GM20431 (cell line): ENCODE measurements at regions not wholly inside any gene's neighbourhood (a gene's known extent, or its start where the extent isn't known, plus 50 kb on each side); places are given as distances from the start of the nearest gene placed in this dataset.

Experiments used
- in situ Hi-C: fragments of 300-500 bp; cut with MseI, MboI; formaldehyde crosslinking; loops from one replicate; pipeline ENCODE4 v1.15.0; 2020; ENCODE audit warnings: low sequenced_read_pairs; ENCODE audit not compliant: unreplicated experiment

DNA sequence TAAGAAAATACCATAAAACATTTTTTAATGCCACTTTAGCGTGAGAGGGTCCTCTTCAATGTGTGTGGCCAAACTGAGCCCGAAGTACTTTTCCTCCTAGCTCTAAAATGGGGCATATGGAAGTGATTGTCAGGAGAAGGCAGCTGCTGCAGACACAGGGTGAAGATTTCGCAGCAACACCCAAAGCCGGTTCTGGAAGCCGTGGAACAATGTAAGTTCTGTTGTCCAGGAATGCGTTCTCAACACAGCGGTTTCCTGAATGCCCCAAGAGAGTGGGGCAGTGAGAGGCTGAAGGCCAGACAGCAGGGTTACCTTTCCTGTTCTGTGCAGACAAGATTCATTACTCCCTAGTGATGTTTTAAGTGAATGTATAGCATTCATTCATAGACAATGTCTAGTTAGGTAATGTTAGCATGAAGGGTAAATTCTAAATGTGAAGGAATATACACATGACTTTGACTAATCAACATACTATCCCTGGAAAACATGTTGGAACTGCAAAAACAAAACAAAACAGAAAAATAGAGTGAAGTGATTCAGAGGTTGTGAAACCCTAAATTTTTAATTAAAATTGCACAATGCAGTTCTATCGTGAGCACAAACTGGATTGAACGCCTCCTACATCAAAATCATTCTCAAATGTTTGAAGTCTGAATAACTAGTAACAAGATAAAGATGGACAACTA, 197.0 kb upstream of the SEMA6A start:
- in situ Hi-C loops = loop anchor here (25.0 kb wide), 1 partner anchor 184 kb away; no protein-coding TSS in a partner anchor

DNA sequence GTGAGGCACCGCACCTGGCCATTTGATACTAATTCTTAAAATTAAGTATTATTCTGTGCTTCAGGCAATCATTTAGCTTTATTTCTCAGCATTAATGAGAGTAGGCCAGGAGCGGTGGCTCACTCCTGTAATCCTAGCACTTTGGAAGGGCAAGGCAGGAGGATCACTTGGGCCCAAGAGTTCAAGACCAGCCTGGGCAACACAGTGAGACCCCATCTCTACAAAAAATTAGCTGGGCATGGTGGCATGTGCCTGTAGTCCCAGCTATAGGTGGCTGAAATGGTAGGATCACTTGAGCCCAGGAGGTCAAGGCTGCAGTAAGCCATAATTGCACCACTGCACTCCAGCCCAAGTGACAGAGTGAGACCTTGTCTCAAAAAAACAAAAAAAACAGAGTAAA, 195.3 kb upstream of the SEMA6A start:
- in situ Hi-C loops = loop anchor here (25.0 kb wide), 1 partner anchor 183 kb away; no protein-coding TSS in a partner anchor

DNA sequence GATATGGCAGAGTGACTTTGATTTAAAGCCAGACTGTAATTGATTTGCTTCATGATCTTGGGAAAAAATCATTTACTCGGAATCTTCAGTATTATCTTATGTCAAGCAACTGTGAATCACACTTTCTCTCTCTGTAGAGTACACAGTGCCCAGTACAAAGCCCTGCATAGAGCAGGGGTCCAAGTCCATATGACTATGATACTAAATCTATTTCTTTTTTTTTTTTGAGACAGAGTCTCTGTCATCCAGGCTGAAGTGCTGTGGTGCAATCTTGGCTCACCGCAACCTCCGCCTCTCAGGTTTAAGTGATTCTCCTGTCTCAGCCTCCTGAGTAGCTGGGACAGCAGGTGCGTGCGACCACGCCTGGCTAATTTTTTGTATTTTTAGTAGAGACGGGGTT, 194.8 kb upstream of the SEMA6A start:
- in situ Hi-C loops = loop anchor here (25.0 kb wide), 1 partner anchor 182 kb away; no protein-coding TSS in a partner anchor

DNA sequence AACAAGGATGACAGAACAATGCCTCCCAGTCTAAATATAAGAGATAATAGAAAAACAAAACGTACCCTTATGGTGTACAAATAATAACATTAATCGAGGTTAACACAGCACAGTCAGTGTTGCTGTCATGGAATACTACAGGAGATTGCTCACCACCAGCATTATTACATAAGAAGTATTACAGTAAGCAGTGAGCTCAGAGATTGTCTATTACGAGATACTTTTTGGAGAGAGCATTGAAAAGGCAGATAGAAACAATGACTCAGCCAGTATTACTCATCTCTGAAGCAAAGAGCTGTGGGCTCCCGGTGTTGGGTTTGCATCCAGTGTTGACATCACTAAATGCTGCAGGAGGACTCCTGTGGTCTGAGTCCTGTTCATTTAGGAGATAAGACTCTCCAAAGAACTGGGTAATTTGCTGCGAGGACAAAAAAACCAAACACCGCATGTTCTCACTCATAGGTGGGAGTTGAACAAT, 191.9 kb upstream of the SEMA6A start:
- in situ Hi-C loops = loop anchor here (25.0 kb wide), 1 partner anchor 179 kb away; no protein-coding TSS in a partner anchor

DNA sequence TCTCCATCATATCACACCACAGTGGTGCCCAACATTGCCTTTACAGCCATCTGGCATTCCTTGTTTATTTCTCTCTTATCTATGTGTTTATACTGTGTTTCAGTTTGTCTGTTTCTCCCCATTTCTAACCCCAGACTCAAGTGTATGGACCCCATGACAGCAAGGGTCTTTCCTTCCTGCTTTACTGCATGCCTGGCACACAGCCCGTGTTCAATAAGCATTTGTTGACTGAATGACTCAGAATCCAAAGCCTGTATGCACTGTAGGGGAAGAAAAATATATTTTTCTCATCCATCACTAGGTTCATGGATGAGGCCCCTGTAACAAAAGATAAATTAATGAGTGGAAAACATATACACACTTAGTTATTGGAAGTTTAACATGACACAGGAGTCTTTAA, 190.8 kb upstream of the SEMA6A start:
- in situ Hi-C loops = loop anchor here (25.0 kb wide), 1 partner anchor 178 kb away; no protein-coding TSS in a partner anchor

DNA sequence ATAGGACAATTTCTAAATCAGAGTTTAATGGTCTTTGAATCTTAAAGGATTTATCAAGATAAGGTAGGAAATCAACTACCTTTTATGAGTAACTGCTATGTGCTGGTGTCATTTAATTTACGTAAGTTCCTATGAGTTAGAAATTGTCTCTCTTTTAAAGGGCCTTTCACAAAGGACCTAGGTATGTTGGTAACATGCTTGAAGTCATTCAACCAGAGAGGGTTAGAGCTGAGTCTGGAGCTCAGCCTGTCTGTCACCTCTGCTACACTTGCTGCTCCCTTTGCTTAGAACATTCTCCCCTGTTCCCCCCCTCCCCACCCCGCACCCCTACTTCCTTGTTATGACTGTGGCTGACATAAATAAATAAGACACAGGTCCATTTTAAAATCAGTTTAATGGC, 190.3 kb upstream of the SEMA6A start:
- in situ Hi-C loops = loop anchor here (25.0 kb wide), 1 partner anchor 178 kb away; no protein-coding TSS in a partner anchor

DNA sequence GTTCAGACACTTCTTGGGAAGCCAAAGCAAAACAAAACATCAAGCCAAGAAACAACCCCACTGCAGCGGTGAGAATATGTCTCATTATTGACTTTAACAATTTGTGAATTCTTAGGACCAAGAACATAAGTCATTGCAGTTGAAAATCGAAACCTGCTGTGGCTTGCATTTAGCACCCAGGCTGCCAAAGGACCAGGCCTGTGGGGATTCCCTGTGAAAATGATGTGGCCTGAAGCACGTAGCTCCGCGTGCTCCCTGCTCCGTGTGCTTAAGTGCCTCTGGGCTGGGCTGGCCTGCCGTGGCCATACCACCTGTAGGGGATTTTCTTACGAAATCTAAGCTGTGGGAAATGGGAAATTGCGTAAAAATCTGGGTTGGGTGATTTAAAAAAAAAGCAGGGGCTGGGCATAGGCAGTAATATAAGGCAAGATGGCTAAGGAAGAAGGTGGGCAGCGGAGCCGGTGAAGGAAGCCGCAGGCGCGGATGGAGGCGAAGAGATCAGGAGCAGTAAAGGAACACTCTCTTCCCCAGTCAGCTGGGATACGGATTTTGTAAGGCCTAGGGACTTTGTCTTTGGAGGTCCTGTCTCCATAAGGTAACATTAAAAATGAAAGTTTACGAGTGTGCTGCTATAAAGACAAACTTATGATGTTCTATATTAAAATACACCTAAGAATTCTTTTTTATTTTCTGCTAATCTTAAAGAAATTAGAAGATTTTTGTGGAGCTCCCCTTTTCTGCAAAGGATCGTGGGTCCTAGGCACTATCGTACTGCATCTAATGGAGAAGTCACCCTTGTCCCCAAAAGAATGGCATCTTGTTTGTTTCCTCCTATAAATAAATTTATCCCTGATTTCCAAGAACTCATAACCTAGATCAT, 189.6 kb upstream of the SEMA6A start:
- in situ Hi-C loops = loop anchor here (25.0 kb wide), 1 partner anchor 177 kb away; no protein-coding TSS in a partner anchor

DNA sequence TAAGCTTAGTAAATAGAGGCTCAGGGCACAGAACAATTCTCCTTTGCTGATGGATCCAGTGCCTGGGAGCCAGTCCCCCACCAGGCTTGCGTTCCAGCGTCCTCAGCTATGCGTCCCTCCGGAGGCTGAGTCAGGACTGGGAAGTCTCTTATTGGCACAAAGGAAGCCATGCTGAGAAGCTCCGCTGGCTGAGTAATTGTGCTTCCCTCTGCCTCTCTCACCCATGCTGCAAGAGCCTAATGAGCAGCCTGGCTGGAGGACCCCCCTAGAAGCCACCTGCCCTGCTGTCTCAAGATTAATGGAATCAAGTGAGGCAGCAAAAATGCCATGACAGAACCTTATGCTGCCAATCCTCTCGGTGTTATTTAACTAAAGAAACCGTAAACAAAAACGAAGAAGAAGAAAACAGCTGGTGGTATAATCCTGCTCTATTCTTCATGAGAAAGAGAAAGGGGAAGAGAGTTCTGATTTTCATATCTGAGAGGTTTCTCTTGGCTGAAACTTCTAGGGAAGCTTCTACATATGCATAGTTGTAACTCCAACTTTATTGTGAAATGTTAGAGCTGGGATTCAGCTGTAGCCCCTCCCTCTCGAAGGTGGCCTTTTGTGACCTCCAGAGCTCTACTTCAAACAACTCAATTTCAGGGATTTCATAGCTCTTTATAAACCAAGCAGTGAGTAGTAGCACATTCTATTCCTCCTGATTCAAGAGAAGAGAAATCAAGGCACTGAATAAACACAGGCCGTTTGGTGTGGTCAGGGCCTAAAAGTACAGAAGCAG, 185.4 kb upstream of the SEMA6A start:
- in situ Hi-C loops = loop anchor here (25.0 kb wide), 1 partner anchor 173 kb away; no protein-coding TSS in a partner anchor

DNA sequence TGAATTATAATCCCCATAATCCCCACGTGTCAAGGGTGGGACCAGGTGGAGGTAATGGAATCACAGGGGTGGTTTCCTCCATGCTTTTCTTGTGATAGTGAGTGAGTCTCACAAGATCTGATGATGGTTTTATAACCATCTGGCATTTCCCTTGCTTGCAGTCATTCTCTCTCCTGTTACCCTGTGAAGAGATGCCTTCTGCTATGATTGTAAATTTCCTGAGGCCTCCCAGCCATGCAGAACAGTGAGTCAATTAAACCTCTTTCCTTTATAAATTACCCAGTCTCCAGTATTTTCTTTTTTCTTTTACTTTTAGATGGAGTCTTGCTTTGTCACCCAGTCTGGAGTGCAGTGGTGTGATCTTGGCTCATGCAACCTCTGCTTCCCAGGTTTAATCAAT, 182.7 kb upstream of the SEMA6A start:
- in situ Hi-C loops = loop anchor here (25.0 kb wide), 1 partner anchor 170 kb away; no protein-coding TSS in a partner anchor

DNA sequence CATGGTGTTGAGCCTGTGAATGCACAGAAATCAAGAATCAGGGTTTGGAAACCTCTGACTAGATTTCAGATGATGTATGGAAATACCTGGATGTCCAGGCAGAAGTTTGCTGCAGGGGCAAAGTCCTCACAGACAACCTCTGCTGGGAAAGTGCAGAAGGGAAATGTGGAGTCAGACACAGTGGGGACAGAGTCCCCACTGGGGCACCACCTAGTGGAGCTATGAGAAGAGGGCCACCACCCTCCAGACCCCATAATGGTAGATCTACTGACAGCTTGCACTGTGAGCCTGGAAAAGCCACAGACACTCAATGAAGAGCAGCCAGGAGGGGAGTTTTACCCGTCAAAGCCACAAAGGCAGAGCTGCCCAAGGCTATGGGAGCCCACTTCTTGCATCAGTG, 181.9 kb upstream of the SEMA6A start:
- in situ Hi-C loops = loop anchor here (25.0 kb wide), 1 partner anchor 169 kb away; no protein-coding TSS in a partner anchor

DNA sequence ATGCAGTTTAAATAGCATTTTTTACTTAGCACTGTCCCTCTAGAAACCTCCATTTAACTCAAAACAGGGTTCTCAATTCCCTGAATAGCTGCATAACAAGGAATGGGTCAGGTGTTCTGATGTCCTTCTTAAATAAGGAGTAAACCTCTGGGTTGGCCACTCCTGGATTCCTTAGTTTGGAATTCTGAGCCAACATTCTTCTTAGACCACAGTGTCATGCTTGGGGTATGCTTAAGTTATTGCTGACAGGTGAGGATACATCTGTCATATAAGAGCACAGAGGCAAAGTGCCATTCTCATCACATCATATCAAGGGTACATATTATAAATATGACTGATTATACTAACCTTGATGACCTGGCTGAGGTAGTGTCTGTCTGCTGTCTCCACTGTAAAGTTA, 179.9 kb upstream of the SEMA6A start:
- in situ Hi-C loops = loop anchor here (25.0 kb wide), 1 partner anchor 167 kb away; no protein-coding TSS in a partner anchor

DNA sequence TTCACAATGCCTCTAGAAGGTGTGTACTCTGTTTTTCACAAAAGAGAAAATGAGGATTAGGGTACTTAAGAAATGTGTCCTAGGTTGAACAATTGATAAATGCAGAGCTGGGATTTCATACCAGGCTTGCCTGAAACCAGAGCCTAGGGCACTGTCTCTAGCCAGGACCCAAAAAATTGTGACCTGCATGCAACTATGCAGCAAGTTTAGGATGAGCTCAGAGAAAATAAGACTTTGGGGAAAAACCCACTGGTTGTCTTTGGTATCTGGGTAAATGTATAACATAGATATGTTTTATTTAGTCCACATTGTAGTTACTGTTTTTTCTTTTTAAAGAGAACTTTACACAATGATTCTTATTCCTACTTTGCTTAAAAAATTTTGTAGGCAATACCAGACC, 177.1 kb upstream of the SEMA6A start:
- in situ Hi-C loops = loop anchor here (25.0 kb wide), 1 partner anchor 164 kb away; no protein-coding TSS in a partner anchor

DNA sequence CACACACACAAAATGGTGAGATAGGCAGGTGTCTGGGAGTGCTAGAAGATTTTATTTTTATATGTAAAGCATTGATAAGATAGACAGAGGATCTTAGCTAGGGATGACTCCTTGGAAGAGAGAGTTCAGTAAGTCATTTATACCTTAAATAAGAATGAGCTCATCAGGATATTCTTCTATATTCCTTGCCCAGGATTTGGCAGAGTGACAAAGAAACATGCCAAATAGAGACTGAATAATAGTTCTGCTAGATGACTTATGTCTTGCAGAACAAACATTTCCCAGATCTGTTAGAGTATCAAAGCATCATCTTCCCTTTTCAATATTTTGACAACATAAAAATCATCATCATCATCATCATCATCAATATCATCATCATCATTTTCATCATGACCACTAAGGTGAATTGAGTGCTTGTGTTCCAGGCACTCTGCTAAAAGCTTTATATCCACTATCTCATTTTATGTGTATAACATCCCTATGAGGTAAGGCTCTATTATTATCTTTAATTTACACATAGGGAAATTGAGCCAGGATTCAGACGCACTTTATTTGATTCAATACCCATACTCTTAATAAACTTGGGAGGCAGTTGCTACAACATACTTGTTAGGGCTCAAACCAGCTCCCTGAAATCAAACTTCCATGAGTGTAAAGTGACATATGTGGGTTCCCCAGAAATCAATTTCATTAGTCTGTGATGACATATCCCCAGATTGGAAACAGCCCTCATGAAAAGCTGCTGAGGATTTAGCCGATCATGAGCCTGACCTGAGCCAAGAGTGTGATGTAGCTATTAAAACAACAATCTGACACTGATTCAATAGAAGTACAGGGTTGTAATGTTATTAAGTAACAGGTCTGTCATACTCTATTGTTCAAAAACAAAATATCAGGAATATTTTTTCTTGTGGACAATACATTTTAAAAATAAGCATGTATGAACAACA, 176.3 kb upstream of the SEMA6A start:
- in situ Hi-C loops = loop anchor here (25.0 kb wide), 1 partner anchor 164 kb away; no protein-coding TSS in a partner anchor

DNA sequence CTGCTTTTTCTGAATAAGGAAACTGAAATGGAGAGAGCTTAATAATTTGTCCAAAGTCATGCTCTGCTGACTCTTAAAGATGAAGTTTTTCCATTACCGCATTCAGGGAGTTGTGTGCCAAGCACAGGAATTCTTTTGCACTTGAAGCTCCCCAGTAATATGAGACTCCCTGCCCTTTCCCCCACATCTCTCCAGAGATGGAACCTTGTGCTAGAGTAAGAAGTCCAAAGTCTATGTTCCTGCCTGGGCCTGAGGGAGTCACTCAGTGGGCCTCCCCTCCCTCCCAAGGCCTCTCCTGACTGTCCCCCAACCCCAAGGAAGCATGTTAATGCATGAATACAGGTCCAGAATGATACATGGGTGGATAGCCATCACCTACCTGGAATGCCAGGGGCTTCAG, 173.3 kb upstream of the SEMA6A start:
- in situ Hi-C loops = no loop called here

DNA sequence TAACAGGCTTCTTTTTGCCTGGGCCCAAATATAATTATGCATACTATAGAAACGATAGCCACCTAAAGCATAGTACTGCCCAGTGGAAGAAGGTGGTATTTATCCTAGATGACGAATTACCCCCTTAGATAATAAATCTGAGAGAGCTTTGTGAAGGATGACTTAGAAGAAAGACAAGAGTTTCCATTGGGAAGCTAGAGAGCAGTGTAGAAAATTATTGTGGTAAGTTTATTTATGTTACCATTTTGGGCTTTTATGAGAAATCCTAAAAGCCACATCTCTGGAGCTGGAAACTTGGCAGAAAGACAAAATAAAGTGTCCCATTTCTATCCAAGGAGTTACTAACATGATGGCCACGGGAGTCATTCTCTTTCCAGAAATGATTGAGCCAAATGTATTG, 172.0 kb upstream of the SEMA6A start:
- in situ Hi-C loops = no loop called here

DNA sequence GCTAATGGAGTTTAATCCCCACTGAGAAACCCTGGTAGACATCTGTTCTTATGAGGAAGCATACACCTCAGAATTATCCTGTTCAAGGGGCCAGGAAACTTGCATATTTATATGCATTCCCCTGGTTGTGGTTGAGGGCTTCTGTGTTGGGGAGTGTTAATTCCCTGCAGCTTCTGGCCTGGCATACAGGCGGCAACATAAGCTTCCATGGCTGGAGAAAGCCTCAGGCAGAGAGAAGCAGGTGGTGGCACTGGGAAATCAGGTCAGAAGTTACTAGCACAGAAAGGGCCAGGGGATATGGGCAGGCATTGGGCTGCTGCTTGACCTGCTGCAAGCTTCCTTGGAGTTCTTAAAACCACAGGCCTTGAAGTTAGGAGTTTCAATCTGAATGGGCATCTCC, 166.1 kb upstream of the SEMA6A start:
- in situ Hi-C loops = no loop called here

DNA sequence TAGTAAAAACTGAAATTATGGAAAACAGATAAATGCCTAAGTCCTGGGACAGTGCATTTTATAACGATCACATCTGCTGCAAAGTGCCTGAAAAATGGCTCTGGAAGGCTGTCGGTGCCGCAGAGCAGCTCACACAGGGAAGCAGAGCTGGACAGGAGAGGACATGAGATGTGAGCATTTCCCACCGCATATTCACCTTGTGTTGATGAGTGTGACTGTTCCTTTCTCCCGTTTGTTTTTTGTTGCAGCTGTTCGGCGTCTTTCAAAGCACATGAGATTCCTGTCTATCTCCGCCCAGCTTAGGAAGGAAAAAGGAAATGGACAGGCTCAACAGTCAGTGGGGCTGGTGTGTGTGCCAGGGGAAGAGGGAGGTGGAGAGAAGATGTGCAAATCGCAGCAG, 164.9 kb upstream of the SEMA6A start:
- in situ Hi-C loops = no loop called here

DNA sequence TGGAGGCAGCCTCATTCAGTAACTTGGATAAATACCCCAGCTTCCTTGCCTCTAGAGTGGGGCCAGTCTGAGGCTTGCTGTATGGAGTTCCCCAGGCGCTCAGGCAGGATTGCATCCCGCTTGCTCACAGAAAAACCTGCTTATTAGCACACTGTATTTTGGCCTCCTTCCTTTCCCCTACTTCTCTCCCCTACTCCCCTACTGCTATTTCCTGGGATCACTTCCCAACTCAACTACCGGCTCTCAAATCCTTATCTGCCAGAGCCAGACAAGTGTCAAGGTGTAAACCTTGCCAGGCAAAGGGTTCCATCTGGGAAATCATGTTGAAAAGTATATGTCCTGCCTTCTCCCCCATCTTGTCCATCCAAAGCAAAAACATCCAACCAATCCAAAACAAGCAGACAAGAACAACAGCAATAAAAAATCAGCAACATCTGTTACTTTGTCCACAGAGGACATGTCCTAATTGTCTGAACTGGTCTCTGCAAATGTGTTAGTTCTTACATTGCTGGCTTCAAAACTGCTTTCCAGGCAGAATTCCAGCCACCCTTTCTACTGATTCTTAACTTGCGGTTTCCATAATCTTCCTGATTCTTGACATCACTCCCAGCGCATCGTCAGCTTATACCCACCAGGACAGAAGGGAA, 164.1 kb upstream of the SEMA6A start:
- in situ Hi-C loops = no loop called here
